ENCODE measurements at regions not wholly inside any gene's neighbourhood (a gene's known extent, or its start where the extent isn't known, plus 50 kb on each side); places are given as distances from the start of the nearest gene placed in this dataset.

DNA sequence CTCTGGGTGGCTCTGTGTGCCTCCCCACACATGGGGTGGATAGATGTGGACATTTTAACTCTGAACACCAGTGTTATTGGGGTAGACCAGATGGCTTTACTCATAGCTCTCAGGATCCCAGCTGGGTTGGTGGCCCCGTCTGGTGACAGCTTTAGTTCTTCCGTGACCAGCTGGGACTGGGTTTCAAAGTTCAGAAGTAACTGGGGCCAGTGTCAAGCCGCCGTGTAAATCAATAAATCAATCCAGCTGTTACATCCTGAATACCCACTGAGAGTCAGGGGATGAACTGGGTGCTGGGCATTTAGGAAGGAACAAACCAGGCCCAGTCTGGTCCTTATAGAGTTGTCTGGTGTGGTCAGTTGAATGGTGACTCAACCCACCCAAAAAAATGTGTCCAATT lies 269.4 kb downstream of the CTTN start (continued):
- TF ChIP-seq ZNF530 (CRISPR knock-in tag; IDR thresholded peaks at IDR 0.05; ENCODE audit: low read depth) (no peak), EZH2 (conservative IDR thresholded peaks at IDR 0.05; ENCODE audit: low read depth, low read length) (no peak), MTF2 (CRISPR knock-in tag; IDR thresholded peaks at IDR 0.05; ENCODE audit: borderline replicate concordance) (no peak), POLR2AphosphoS5 (IDR thresholded peaks at IDR 0.05; ENCODE audit: low read depth, low read length) (no peak), ZNF589 (CRISPR knock-in tag; conservative IDR thresholded peaks at IDR 0.05) (no peak), ZNF747 (CRISPR knock-in tag; IDR thresholded peaks at IDR 0.05; ENCODE audit: borderline replicate concordance) (no peak), ZMYM3 (CRISPR knock-in tag; IDR thresholded peaks at IDR 0.05) (peak; percentile 20; the same call in 1 of the 2 replicates), RFX5 (IDR thresholded peaks at IDR 0.05; ENCODE audit: low read depth, low read length) (no peak), CEBPB (IDR thresholded peaks at IDR 0.05; ENCODE audit: borderline replicate concordance, low read depth, low read length) (no peak), MZF1 (CRISPR knock-in tag; IDR thresholded peaks at IDR 0.05; ENCODE audit: borderline replicate concordance) (no peak), EHMT2 (IDR thresholded peaks at IDR 0.05; ENCODE audit: borderline replicate concordance, low read depth, low read length) (no peak), SUZ12 (IDR thresholded peaks at IDR 0.05; ENCODE audit: low read depth, low read length) (no peak), ZNF781 (CRISPR knock-in tag; IDR thresholded peaks at IDR 0.05; ENCODE audit: borderline replicate concordance, not compliant biosample characterization) (no peak), ZFP82 (CRISPR knock-in tag; IDR thresholded peaks at IDR 0.05; ENCODE audit: borderline replicate concordance) (no peak), MAZ (IDR thresholded peaks at IDR 0.05; ENCODE audit: borderline replicate concordance, low read depth, low read length) (no peak), MAZ (CRISPR knock-in tag; IDR thresholded peaks at IDR 0.05; ENCODE audit: low read depth) (no peak), TCF7L2 (IDR thresholded peaks at IDR 0.05; ENCODE audit: low read depth, low read length) (no peak), SNAPC2 (CRISPR knock-in tag; IDR thresholded peaks at IDR 0.05) (no peak), TBX3 (IDR thresholded peaks at IDR 0.05; ENCODE audit: borderline replicate concordance) (no peak), ZNF335 (CRISPR knock-in tag; IDR thresholded peaks at IDR 0.05) (no peak), ZFP1 (CRISPR knock-in tag; IDR thresholded peaks at IDR 0.05) (no peak)
- TF ChIP-seq, protein P1, sequence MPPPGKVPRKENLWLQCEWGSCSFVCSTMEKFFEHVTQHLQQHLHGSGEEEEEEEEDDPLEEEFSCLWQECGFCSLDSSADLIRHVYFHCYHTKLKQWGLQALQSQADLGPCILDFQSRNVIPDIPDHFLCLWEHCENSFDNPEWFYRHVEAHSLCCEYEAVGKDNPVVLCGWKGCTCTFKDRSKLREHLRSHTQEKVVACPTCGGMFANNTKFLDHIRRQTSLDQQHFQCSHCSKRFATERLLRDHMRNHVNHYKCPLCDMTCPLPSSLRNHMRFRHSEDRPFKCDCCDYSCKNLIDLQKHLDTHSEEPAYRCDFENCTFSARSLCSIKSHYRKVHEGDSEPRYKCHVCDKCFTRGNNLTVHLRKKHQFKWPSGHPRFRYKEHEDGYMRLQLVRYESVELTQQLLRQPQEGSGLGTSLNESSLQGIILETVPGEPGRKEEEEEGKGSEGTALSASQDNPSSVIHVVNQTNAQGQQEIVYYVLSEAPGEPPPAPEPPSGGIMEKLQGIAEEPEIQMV (CRISPR knock-in tag; IDR thresholded peaks at IDR 0.05; ENCODE audit: low read depth): no peak
- TF ChIP-seq, protein P2, sequence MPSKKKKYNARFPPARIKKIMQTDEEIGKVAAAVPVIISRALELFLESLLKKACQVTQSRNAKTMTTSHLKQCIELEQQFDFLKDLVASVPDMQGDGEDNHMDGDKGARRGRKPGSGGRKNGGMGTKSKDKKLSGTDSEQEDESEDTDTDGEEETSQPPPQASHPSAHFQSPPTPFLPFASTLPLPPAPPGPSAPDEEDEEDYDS (CRISPR knock-in tag; IDR thresholded peaks at IDR 0.05): no peak
- TF ChIP-seq, protein P3, sequence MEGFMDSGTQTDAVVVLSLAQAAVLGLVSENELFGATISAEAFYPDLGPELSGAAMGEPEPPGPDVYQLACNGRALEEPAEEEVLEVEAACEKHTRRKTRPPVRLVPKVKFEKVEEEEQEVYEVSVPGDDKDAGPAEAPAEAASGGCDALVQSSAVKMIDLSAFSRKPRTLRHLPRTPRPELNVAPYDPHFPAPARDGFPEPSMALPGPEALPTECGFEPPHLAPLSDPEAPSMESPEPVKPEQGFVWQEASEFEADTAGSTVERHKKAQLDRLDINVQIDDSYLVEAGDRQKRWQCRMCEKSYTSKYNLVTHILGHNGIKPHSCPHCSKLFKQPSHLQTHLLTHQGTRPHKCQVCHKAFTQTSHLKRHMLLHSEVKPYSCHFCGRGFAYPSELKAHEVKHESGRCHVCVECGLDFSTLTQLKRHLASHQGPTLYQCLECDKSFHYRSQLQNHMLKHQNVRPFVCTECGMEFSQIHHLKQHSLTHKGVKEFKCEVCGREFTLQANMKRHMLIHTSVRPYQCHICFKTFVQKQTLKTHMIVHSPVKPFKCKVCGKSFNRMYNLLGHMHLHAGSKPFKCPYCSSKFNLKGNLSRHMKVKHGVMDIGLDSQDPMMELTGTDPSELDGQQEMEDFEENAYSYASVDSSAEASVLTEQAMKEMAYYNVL (CRISPR knock-in tag; IDR thresholded peaks at IDR 0.05; ENCODE audit: borderline replicate concordance): no peak
- TF ChIP-seq, protein P4, sequence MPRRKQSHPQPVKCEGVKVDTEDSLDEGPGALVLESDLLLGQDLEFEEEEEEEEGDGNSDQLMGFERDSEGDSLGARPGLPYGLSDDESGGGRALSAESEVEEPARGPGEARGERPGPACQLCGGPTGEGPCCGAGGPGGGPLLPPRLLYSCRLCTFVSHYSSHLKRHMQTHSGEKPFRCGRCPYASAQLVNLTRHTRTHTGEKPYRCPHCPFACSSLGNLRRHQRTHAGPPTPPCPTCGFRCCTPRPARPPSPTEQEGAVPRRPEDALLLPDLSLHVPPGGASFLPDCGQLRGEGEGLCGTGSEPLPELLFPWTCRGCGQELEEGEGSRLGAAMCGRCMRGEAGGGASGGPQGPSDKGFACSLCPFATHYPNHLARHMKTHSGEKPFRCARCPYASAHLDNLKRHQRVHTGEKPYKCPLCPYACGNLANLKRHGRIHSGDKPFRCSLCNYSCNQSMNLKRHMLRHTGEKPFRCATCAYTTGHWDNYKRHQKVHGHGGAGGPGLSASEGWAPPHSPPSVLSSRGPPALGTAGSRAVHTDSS (CRISPR knock-in tag; conservative IDR thresholded peaks at IDR 0.05): no peak
- TF ChIP-seq, protein P5, sequence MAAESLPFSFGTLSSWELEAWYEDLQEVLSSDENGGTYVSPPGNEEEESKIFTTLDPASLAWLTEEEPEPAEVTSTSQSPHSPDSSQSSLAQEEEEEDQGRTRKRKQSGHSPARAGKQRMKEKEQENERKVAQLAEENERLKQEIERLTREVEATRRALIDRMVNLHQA (CRISPR knock-in tag; IDR thresholded peaks at IDR 0.05): no peak
